Suppressor macrophage (primary cell): ENCODE measurements at regions not wholly inside any gene's neighbourhood (a gene's known extent, or its start where the extent isn't known, plus 50 kb on each side); places are given as distances from the start of the nearest gene placed in this dataset.

Experiments
- DNase-seq, 4 experiments: peaks; one replicate each; pipeline ENCODE4 v3.0.0-alpha.2; 2020 to 2022

GRCh38 chr9:38226491-38226951 is 157.5 kb upstream of the SHB start:
- peak; percentile 50 to 64 (median 55) for DNase-seq

DNA sequence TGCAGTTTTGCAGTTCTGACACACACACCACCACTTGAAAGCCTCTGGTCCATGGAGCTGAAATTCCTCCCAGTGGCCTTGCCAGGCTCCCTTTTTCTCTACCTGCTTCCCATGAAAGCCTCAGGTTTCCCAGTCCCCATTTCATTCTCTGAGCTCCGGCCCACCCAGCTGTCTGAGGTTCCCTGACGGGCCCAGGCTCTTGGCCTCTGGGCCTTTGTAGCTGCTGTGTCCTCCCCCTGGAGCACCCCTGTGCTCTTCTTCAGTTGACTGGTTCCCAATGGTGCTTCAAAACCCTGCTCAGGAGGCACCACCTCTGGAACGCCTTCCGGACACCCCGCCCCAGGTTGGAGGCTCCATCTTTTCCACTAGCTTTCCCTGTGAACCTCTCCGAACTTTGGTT is 155.9 kb upstream of the SHB start:
- DNase-seq = no peak

DNA sequence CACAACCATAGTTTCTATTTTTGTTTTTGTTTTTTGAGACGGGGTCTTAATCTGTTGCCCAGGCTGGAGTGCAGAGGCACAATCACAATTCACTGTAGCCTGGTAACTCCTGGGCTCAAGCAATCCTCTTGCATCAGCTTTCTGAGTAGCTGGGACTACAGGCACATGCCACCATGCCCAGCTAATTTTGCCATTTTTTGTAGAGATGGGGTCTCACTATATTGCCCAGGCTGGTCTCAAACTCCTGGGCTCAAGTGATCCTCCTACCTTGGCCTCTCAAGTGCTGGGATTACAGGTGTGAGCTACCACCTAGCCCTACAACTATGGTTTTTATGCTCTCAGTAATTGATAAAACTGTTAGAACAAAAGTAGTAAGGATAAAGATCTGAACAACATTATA is 147.5 kb upstream of the SHB start:
- DNase-seq = no peak

DNA sequence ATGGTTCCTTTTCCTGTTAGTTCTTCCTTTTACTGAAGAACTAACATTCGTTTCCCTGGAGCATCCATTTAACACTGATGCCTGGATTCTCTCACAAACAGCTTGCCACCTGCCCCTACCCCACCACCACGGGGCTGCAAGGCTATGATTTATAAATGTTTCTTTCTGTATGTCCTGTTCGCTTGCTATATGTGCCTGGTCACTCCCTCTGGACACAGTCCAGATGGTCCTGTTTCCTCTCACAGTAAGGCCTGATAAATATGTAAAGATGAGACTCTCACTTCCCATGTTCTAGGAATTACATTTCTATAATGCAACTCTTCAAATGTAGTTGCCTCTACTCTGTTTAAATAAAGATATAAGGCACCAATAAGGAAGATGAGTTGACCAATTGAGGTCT is 146.4 kb upstream of the SHB start:
- DNase-seq = no peak

- no peak for DNase-seq
Measured at GRCh38 chr9:38214432-38214831, 145.4 kb upstream of the SHB start.

- DNase-seq = no peak
Measured at GRCh38 chr9:38213631-38214299, 144.7 kb upstream of the SHB start.

- DNase-seq = no peak
Measured at GRCh38 chr9:38212016-38212415, 143.0 kb upstream of the SHB start.

- no peak for DNase-seq
Measured at GRCh38 chr9:38211002-38211401, 142.0 kb upstream of the SHB start.

GRCh38 chr9:38208206-38208901 is 139.3 kb upstream of the SHB start:
- DNase-seq = no peak

DNA sequence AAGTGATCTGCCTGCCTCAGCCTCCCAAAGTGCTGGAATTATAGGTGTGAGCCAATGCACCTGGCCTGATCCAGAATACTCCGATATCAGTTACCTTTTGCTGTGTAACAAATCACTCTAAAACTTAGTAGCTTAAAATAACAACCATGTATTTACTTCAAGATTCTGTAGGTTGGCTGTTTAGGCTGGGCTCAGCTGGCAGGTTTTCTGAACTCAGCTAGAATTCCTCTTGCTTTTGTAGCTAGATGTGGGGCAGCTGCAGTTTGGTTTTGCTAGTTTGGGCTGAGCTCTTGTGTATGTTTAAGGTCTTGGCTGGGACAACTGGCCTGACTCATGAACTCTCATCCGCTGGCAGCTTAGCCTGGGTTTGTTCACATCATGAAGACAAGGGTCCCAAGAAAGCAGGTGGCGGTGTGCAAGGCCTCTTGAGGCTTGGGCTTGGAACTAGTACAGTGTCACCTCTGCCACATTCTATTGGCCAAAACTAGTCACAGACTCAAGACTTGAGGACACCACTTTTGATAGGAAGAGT is 138.3 kb upstream of the SHB start:
- no peak for DNase-seq

DNA sequence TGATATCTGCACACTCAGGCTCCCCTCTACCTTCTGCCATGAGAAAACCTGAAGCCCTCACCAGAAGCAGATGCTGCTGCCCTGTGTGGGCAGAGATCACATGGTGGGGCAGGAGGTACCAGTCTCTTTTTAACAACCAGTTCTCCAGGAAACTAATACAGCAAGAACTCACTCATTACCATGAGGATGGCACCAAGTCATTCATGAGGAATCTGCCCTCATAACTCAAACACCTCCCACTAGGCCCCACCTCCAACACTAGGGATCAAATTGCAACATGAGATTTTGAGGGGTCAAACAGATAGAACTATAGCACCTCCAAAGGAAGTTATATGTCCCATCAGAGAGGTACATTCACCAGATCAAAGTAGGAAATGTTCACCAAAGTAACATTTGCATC is 136.3 kb upstream of the SHB start:
- DNase-seq = no peak

DNA sequence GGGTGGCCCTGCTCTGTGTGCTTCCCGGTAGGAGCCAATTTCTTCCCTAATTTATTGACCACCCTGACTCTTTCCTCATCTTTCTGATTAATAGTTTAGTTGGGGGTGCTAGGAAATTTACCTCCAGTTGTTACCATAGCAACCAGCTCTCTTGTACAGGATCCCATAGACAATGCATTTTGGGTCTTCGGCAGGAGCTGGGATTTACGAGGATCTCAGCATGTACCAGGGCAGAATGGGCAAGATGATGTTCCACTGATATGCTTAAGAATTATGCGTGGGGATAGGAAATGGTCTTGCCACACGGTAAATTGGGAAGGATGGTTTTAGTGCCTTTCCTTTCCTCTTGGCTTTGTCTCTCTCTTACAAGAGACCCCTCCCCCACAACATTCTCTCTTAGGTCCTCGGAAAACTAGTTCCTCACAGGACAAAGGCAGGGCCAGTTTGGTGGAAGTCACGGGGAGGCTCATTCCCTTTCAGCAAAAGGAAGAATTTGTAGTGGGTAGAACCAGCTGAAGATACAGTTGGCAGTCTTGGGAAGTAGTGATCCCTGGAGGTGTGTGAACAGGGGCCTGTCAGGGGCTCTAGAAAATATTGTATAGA is 133.4 kb upstream of the SHB start:
- DNase-seq = no peak

GRCh38 chr9:38201844-38202243 is 132.8 kb upstream of the SHB start:
- no peak for DNase-seq

GRCh38 chr9:38200431-38200830 is 131.4 kb upstream of the SHB start:
- DNase-seq = peak in 1 of 4 experiments; percentile 15

DNA sequence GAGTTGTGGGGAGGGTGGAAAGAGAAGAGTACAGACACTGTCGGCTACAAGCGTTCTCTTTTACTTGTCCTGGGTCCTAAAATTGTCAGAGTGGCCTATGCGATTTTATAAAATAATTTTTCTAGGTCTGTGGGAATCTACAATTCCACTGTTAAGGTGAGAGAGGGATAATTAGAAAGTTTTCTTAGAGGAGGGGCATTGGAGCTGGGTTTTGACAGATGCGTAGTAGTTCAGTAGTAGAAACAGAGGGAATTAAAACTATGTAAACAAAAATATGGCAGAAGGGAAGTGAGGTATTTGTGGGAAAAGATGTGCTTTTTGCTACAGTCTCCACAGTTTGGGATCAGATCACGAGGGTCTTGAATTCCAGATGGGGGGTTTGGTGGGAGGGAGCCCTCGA is 129.1 kb upstream of the SHB start:
- no peak for DNase-seq

GRCh38 chr9:38196714-38197113 is 127.7 kb upstream of the SHB start:
- DNase-seq = peak; percentile 10 to 35 (median 24)

DNA sequence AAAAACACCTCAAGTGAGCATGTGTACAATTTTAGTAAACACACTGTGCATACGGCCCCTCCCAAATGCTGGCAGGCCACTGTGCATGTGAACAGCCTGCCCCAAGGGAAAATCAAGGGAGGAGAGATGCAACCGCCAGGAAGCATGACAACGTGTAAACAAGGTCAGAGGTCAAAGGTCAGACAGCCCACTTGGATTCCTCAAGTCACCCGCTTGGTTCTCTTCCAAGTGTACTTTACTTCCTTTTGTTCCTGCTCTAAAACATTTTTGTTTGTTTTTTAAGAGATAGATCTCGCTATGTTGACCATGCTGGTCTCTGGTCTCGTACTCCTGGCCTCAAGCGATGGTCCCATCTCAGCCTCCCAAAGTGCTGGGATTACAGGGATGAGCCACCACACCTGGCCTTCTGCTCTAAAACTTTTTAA is 126.7 kb upstream of the SHB start:
- peak in 3 of 4 experiments; percentile 37 to 43 (median 40) for DNase-seq

DNA sequence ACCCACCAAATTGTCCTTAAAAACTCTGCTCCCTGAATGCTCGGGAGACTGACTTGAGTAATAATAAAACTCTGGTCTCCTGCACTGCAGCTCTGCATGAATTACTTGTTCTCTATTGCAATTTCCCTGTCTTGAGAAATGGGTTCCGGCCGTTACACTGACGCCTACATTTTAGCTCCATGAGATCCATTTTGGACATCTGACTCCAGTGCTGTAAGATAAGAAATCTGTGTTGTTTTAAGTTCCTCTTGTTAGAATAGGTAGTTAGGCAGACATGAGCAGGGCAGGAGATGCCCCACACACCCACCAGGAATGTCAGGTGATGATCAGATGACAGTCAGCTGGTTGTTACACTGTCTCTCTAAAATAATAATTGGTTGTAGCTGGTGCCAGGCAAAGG is 125.8 kb upstream of the SHB start:
- DNase-seq = peak; percentile 10 to 55 (median 51)

- no peak for DNase-seq
Measured at GRCh38 chr9:38192731-38193265, 123.8 kb upstream of the SHB start.

DNA sequence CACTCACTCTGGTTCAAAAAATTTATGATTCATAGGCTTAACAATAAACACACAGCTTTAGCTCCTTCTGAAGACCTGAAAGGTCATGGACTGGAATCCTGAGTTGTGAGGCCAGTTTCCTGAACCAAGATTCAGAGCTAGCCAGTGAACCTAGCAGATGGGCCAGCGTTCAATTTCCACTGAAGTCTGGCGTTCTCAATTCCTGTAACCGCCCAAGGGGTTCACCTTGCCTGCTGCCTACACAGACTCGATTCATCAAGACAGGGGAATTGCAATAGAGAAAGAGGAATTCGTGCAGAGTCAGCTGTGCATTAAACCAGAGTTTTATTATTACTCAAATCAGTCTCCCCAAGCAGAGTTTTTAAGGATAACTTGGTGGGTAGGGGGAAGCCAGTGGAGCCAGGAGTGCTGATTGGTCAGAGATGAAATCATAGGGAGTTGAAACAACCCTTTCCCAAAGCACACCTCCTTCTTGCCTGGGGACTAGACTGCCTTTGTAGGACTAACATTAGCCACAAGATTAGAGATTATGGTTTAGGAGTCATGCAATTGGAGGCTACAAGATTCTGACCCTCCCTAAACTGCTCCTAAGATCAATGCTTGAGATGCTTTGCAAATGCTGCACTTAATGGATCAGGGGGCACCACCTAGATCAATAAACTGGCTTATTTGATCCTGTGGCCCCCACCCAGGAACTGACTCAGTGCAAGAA is 117.5 kb upstream of the SHB start:
- no peak for DNase-seq

DNA sequence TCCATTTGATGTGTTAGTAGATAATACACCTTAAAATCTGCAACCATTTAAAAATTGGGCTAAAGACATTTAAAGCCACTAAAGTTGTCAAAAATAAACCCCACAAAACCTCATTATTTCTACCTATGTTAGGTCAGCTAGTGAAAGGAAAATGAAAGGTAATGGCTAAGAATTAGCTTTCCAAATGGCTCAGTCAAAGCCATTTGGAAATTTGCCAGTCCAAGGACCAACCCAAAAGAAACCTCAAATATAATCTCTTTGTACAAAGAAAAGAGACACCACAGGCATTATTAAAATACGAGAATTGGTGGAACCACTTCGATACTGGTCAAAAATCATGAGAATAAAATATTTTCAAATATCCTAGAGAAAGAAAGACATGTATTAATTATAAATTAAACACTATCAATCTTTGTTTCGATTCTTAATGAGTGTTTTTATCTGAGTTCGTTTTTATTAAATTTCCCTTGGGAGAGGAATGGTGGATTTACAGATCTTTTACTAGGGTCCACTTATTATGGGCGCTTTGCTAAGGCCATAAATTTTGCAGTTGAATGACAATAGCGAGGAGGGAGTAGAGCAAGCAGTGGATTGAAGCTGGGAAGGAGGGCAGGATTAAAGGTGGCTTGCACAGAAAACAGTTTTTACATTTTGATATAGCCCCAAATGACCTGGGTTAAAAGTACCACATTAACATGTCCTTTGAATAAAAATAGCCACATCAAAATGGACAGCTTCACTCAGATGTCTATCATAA is 116.8 kb upstream of the SHB start:
- DNase-seq = no peak

DNA sequence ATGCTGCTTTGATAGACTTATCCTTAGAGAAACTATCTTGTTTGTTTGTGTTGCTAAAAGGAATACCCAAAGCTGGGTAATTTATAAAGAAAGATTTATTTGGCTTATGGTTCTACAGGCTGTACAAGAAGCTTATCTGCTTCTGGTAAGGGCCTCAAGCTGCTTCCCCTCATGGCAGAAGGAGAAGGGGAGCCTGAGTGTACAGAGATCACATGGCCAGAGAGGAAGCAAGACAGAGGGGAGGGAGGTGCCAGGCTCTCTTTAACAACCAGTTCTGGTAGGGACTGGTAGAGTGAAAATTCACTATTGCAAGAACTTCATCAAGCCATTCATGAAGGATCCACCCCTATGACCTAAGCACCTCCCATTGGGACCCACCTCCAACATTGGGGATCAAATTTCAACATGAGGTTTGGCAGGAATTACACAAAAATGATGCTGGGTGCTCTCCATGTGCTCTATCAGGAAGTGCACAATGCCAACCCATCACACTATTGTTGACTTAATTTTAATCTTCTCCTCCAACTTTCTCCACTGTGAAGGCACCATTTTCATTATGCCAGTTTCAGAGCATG is 115.1 kb upstream of the SHB start:
- DNase-seq = peak in 2 of 4 experiments; percentile 27 to 35
